Astrocyte (in vitro differentiated cells and primary cell): ENCODE measurements at regions not wholly inside any gene's neighbourhood (a gene's known extent, or its start where the extent isn't known, plus 50 kb on each side); places are given as distances from the start of the nearest gene placed in this dataset.

Source experiments
- CTCF ChIP-seq: IDR thresholded peaks from 2 replicates; pipeline ENCODE4 v1.5.1; 2011; ENCODE audit warnings: low read depth, mild to moderate bottlenecking, inconsistent platforms, low read length, moderate library complexity; ENCODE audit not compliant: insufficient read depth
- EZH2 ChIP-seq: IDR thresholded peaks from 2 replicates; pipeline ENCODE4 v1.6.1; 2012; ENCODE audit warnings: mild to moderate bottlenecking, low read length, inconsistent platforms; ENCODE audit not compliant: insufficient read depth

DNA sequence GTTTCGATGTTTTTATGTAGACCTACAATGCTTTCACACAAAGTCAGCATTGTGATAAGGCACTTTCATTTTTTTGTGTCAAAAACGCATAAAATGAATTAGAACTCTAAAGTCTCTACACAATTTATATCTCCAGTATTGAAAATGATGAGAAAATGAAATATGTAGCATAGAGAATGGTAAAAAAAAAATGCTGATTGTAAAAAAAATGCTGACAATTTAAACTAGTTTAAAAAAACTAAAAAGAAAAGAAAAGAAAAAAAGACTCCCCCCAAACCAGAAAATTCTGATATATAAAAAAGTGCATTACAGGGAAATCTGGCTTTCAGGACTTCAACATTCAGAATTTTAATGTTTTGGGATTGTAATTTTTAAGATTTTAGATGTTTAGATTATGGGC lies 148.1 kb downstream of the FZD1 start:
- TF ChIP-seq CTCF (no peak), EZH2 (no peak)
